ENCODE measurements at regions not wholly inside any gene's neighbourhood (a gene's known extent, or its start where the extent isn't known, plus 50 kb on each side); places are given as distances from the start of the nearest gene placed in this dataset.

DNA sequence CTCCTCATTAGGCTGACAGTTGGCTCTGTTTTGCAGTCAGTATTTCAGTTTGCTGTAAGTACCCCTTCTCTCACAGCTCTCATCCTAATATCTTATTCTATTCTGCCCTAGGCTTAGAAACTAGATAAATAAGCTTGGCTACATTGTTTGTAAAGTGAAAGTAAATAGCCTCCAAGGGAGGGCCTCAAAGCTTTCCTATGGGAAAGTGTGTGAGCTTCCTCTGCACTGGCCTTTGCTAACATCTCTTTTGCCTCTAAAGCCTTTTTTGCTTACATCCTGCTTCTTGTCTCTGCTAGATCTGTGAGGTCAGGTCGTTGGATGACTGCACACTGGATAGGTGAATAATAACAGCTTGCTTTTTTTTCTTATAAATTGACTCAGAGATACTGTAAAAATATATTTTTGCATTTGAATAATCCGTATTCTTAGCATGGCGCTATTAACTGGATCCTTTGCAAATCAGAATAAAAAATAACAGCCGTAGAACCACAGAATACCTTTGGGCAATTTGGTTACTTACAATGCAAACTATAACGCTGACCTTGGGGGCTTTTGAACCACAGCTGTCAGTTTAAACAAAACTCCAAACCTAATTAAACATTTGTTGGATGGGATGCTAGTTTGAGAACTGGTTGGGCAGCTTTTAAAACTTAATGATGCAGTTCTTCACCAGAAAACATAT lies 55.1 kb downstream of the TTC6 start:
- TF ChIP-seq, protein P1, sequence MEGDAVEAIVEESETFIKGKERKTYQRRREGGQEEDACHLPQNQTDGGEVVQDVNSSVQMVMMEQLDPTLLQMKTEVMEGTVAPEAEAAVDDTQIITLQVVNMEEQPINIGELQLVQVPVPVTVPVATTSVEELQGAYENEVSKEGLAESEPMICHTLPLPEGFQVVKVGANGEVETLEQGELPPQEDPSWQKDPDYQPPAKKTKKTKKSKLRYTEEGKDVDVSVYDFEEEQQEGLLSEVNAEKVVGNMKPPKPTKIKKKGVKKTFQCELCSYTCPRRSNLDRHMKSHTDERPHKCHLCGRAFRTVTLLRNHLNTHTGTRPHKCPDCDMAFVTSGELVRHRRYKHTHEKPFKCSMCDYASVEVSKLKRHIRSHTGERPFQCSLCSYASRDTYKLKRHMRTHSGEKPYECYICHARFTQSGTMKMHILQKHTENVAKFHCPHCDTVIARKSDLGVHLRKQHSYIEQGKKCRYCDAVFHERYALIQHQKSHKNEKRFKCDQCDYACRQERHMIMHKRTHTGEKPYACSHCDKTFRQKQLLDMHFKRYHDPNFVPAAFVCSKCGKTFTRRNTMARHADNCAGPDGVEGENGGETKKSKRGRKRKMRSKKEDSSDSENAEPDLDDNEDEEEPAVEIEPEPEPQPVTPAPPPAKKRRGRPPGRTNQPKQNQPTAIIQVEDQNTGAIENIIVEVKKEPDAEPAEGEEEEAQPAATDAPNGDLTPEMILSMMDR (IDR thresholded peaks at IDR 0.05; ENCODE audit: low read depth, low read length) = no peak
- Histone ChIP-seq H3K27ac (ENCODE audit: low read depth, low read length) (no peak overlapping the region), H3K9me3 (ENCODE audit: control insufficient read depth, insufficient read depth, low read length) (no peaks in the 10 kb centered on the region), H3K4me3 (ENCODE audit: low read depth, low read length) (no peak overlapping the region), H3K27me3 (ENCODE audit: control insufficient read depth, insufficient read depth, low read length) (no peaks in the 10 kb centered on the region)
- CTCF ChIA-PET = no interaction called here
- no peak for DNase-seq (ENCODE audit: low read depth, low spot score)
- POLR2A ChIA-PET = no interaction called here

DNA sequence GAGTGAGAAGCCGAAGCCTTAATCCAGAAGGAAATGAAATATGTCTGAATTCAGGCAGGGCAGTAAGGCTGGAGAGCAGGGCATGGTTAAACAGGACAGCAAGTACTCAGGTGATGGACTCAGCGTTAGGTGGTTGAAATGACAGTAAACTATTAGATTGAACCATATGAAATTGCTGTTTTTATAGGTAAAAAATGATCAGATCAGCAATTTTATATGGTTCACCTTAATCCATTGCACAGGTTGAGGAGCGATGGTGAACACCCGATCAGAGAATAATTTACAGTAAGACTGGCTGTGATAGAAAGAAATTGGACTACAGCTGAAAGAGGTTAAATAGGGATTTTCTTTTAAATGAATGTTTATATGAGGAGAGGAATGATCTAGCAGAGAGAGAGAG lies 56.6 kb downstream of the TTC6 start:
- CTCF ChIA-PET = interaction anchor here (0.5 kb wide), 2 partner anchors 245 to 416 kb away, joined by 4 to 5 read pairs; no protein-coding TSS in a partner anchor

DNA sequence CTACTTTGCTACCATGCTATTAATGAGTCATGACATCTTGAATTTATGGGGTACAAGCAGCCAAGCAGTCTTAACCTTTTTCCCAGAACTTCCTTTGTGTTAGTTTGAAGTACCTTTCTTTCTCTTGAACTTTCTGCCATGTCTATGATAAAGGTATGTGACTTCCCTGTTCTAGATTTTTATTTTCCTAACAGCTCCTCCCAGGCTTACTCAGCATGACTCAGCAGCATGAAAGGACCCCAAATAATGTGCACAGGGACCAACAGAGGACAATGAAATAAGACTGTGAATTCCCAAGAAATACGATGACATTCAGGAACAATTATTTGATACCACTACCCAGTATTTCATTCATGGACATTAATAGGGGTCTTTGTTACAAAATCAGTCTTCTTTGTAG lies 60.0 kb downstream of the TTC6 start:
- no peak overlapping the region for H3K4me3 ChIP-seq (ENCODE audit: low read depth, low read length)
- POLR2A ChIA-PET = no interaction called here
- H3K27me3 ChIP-seq (ENCODE audit: control insufficient read depth, insufficient read depth, low read length) = no peaks in the 10 kb centered on the region
- CTCF ChIA-PET = interaction anchor here (0.6 to 1.3 kb wide), 4 partner anchors 33 to 788 kb away, joined by 3 to 4 read pairs (median 4); no protein-coding TSS in a partner anchor
- no peak for DNase-seq (ENCODE audit: low read depth, low spot score)
- no peak overlapping the region for H3K27ac ChIP-seq (ENCODE audit: low read depth, low read length)
- TF ChIP-seq, protein P1 (IDR thresholded peaks at IDR 0.05; ENCODE audit: low read depth, low read length) = no peak
- no peaks in the 10 kb centered on the region for H3K9me3 ChIP-seq (ENCODE audit: control insufficient read depth, insufficient read depth, low read length)

More for the DNA sequence above, 56.6 kb downstream of the TTC6 start:
- TF ChIP-seq, protein P1 (IDR thresholded peaks at IDR 0.05; ENCODE audit: low read depth, low read length) = no peak
- H3K4me3 ChIP-seq (ENCODE audit: low read depth, low read length) = no peak overlapping the region
- POLR2A ChIA-PET = no interaction called here
- H3K27ac ChIP-seq (ENCODE audit: low read depth, low read length) = no peak overlapping the region
- no peak for DNase-seq (ENCODE audit: low read depth, low spot score)
- no peaks in the 10 kb centered on the region for H3K27me3 ChIP-seq (ENCODE audit: control insufficient read depth, insufficient read depth, low read length)
- no peaks in the 10 kb centered on the region for H3K9me3 ChIP-seq (ENCODE audit: control insufficient read depth, insufficient read depth, low read length)

DNA sequence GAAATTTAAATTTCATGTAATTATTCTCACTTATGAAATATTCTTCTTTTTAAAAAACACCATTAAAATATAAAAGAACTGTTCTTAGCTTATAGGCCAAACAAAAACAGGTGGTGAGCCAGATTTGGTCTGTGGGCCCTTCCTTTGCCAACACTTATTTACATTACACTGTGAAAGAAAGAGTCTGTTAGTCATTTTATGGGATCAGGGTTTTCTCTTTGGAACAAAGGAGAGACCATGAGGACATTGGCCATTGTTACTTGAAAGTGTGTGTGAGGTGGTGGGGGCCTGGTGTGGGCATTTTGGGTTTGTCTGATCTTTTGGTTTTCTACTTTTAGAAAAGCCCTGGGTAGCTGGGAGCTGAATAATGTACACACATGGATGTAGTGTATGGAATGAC lies 62.7 kb downstream of the TTC6 start:
- TF ChIP-seq, protein P1 (IDR thresholded peaks at IDR 0.05; ENCODE audit: low read depth, low read length) = no peak
- DNase-seq (ENCODE audit: low read depth, low spot score) = no peak
- POLR2A ChIA-PET = no interaction called here
- Histone ChIP-seq H3K9me3 (ENCODE audit: control insufficient read depth, insufficient read depth, low read length) (no peaks in the 10 kb centered on the region), H3K27ac (ENCODE audit: low read depth, low read length) (no peak overlapping the region), H3K27me3 (ENCODE audit: control insufficient read depth, insufficient read depth, low read length) (no peaks in the 10 kb centered on the region), H3K4me3 (ENCODE audit: low read depth, low read length) (no peak overlapping the region)
- CTCF ChIA-PET = interaction anchor here (1.0 to 1.5 kb wide), 2 partner anchors 13 to 412 kb away, joined by 3 to 5 read pairs; no protein-coding TSS in a partner anchor

DNA sequence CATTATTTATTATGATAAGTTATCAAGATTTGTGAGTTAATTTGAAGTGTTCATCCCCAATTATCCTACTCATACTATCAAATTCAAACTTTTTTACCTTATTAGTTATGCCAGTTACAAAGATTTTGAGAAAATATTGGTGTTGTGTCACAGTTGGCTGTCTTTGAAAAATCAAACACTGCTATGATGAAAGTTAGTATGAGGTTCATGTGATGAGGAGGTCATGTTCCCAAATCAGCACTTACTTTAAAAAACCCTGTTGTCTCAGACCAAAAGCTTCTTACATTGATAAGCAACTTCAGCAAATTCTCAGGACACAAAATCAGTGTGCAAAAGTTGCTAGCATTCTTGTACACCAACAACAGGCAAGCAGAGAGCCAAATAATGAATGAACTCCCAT lies 68.1 kb downstream of the TTC6 start:
- Histone ChIP-seq H3K9me3 (ENCODE audit: control insufficient read depth, insufficient read depth, low read length) (no peaks in the 10 kb centered on the region), H3K27me3 (ENCODE audit: control insufficient read depth, insufficient read depth, low read length) (no peaks in the 10 kb centered on the region), H3K4me3 (ENCODE audit: low read depth, low read length) (no peak overlapping the region), H3K27ac (ENCODE audit: low read depth, low read length) (no peak overlapping the region)
- no peak for DNase-seq (ENCODE audit: low read depth, low spot score)
- ChIA-PET CTCF (no interaction called here), POLR2A (no interaction called here)
- TF ChIP-seq, protein P1 (IDR thresholded peaks at IDR 0.05; ENCODE audit: low read depth, low read length) = no peak

All from AG04450 (cell line).